Fibroblast of skin of abdomen (primary cell): ENCODE measurements at regions not wholly inside any gene's neighbourhood (a gene's known extent, or its start where the extent isn't known, plus 50 kb on each side); places are given as distances from the start of the nearest gene placed in this dataset.

Experiments used
- DNase-seq: peaks from one replicate; pipeline ENCODE4 v3.0.0-alpha.2; 2013

DNA sequence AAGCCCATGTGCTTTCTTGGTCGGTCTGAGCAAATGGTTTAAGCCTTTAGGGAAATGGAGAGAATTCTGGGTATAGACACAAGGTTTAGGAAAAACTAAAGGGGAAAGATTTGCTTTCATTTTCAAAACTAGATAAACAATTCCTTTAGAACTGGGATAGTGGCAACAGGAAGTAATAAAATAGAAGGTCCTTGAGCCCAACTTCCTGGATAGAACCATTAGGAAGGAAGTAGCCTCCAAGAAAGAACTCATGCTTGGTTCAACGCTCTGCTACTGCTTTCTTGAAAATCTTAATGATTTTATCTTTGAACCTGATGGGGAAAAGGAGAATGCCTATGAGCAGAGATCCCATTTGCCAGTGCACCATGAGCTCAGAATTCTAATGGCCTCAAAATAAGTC lies 147.0 kb upstream of the THRB start:
- no peak for DNase-seq

- no peak for DNase-seq
Observed at GRCh38 chr3:24645047-24645446, 150.4 kb upstream of the THRB start.

DNA sequence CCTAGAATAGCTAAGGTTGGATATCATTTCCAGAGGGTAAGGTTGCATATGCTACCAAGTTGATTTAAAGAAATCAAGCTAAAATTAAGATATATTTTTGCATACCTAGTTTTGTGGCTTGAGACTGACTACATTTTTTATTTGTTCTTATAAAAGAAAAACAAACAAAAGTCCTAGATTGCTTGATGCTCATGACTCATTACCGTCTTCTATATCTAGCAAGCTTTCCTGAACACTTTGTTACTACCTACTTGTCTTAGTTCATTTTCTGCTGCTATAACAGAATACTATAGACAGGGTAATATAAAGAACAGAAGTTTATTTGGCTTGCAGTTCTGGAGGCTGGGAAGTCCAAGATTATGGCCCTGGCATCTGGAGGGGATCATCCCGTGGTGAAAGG lies 152.1 kb upstream of the THRB start:
- DNase-seq, result no peak

DNA sequence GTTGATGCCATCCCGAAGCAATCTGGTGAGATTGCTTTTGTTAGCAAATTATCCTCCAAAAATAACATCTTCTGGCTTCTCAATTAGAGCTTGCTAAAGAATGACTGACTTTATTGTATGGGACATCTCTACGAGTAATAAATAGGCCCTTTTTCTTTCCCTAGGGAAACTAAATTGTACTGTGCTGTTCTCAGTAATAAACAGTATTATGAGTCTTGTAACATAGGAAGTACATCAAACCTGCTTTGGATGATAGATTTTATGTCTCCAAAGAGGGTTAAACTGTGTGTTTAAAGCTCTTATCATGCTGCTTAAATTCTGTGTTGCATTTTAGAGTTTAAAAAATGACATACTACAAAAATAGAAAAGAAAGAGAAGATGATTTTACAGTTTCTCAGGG lies 153.4 kb upstream of the THRB start:
- no peak for DNase-seq

DNA sequence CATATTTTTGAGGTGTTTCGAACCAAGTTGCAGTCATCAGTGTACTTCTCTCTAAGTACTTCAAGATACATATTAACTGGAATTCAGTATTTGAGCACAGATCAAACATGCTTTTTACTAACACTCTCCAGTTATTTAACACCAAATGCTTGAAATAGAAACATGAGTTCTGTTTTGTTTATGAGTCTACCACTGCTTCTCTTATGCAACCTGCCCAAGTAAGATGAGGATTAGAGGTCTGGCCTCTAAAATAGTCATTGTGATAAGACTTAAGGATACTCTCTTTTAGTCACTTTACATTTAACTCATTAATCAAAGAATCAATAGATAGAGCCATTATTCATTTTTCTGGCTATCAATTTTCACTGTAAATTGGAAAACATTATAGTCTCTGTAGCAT lies 156.2 kb upstream of the THRB start:
- DNase-seq, result no peak

- no peak for DNase-seq
Observed at GRCh38 chr3:24657870-24658510, 163.3 kb upstream of the THRB start.

DNA sequence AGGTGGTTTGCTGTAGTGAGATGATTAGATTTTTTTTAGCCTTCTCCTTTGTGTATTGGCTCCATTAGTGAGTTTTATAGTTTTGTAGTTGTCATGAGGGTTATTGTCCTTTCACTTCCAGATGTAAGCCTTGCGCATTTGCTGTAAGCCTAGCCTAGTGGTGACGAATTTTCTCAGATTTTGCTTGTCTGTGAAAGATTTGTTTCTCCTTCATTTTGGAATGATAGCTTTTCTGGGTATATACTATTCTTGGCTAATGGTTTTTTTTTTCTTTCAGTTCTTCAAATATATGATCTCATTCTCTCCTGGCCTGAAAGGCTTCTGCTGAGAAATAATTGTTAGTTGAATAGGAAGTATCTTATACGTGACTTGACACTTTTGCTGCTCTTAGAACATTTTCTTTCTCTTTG lies 166.5 kb upstream of the THRB start:
- DNase-seq, result no peak

DNA sequence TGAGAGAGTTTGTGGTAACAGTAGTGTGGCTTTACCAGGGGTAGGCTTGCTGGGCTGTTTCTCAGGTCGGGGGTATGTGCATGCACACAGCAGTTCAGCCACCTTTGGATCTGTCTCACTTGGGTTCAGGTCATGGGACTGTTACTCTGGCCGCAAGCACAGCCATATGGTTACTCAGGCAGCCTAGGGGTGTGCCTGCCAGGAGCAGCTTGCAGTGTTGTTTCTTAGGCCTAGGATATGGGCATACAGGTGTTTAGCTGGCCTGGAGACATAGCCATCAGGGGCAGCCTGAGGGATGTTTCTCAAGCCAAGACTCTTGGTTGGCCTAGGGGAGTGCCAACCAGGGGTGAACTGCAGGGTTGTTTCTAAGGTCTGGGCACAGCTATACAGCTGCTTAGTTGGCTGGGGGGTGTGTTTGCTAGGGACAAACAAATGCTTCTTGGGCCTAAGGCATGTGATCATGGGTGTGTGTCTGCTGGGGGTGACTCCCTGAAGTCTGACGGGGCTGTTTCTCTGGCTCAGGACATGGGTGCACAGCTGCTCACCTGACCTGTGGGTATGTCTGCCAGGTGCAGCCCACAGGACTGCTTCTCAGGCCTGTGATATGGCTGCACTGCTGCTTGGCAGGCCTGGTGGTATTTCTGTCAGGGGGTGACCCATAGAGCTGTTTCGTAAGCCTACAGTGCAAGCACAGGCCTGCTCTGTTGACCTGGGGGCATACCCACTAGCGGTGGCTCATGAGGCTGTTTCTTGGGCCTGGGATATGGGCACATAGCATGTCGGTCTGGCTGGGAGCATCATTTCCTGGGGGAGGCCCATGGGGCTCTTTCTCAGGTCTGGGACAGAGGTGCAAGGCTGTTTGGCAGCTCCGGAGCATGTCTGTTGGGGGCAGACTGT lies 168.0 kb upstream of the THRB start:
- no peak for DNase-seq

GRCh38 chr3:24663406-24663805 lies 168.8 kb upstream of the THRB start:
- no peak for DNase-seq

DNA sequence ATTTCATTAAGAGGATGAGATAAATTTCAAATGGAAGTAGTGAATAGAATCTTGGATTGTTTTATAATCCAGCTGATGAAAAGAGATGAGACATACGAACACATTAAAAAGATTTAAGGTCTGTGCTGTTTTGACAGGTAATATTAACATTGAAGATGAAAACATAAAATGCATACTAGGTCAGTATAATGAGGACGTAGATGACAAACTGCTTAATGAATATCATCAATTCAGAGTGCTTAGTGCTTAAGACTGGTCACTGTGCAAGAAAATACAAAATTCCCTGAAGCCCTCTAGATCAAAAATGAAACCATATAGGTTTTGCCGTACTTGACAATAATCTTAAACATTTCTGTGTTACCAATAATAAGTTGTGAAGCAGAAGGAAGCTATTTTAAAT lies 173.4 kb upstream of the THRB start:
- no peak for DNase-seq

GRCh38 chr3:24670871-24671270 lies 176.2 kb upstream of the THRB start:
- DNase-seq, result no peak

- no peak for DNase-seq
Observed at GRCh38 chr3:24673596-24673995, 178.9 kb upstream of the THRB start.

GRCh38 chr3:24674261-24674660 lies 179.6 kb upstream of the THRB start:
- no peak for DNase-seq

DNA sequence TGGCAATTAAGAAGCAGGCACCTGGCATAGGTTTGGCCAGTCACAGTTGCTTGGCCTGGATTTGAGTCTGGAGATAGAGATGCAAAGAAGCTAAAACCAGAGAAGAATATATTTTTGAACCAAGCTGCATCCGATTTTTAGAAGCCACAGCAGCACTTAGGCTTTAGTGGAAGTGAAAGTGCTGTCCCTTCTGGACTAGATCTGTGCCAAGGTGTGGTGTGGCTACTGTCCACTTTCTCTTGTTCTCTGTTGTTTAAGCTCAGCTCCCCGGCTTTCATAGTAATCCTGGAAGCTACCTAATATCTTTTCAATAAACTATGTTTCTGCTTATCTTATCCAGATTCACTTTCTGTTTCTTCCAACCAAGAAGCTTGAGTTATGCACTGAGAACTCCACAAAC lies 183.4 kb upstream of the THRB start:
- no peak for DNase-seq

DNA sequence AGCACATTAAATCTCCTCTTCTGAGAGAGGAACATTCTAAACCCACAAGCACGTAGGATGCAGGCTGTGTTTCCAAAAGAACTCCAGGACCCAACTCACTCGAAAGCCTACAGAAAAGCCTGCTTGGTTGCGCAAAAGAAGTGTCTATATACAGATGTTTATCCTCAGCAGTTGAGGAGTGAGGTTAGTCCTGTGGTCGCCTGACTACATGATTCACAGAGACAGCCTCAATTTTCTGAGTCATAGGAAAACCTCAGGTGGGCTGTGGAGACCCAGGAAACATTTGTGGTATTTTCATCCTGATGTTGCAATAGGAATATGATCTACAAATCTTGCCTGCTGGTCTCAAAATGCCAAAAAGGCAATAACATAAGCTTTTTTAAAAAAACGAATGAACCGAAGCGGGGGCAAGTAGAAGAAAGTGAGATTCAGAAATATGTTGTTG lies 183.8 kb upstream of the THRB start:
- DNase-seq, result peak; percentile 98

DNA sequence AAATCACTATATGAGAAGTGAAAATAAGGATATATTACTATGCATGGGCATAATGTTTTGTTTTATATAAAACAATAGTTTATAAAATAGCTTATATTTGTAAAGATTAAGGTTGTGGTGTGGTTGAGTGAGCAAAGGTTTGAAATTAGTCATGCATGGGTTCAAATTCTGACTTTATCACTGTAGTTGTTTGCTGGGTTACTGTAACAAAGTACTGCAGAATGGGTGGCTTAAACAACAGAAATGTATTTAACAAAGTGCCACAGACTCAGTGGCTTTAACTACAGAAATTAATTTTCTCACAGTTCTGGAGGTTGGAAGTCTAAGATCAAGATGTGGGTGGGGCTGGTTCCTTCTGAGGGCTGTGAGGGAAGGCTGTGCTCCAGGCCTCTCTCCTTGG lies 184.8 kb upstream of the THRB start:
- DNase-seq, result no peak

DNA sequence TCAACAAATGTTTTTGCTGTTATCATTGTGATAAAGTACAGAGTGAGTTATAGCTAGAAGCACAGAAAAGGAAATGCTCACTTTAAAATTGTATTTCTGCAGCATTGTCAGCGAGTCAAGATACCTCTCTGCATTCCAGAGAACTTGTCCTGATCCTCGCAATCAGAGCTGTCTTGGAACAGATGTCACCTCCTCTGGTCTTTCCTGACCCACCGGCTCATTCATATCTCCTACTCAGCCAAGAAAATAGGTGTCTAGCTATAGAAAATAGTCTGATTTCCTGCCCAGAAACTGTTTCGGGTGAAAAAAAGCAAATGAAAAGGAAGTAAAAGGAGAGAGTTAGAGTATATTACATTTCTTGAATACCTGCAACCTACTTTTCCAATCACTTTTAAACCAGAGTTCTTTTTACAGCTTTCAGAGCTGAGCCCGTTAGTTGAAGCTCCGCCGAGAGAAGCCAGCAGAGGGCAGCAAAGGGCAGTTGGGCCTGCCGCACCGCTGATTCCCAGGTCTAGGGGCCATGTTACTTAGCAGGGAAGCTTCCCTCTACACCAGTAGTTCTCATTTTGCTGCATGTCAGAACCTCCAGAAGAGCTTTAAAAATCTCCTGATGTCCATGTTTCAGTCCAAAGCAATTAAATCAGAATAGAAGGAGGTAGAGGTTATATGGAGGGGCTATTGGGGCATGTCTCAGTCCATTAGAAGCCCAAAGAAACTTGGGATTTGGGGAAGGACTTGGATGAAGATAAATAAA lies 185.7 kb upstream of the THRB start:
- peak; percentile 51 for DNase-seq

GRCh38 chr3:24682141-24682547 lies 187.5 kb upstream of the THRB start:
- DNase-seq, result peak; percentile 94

- peak; percentile 75 for DNase-seq
Observed at GRCh38 chr3:24683090-24683489, 188.4 kb upstream of the THRB start.

DNA sequence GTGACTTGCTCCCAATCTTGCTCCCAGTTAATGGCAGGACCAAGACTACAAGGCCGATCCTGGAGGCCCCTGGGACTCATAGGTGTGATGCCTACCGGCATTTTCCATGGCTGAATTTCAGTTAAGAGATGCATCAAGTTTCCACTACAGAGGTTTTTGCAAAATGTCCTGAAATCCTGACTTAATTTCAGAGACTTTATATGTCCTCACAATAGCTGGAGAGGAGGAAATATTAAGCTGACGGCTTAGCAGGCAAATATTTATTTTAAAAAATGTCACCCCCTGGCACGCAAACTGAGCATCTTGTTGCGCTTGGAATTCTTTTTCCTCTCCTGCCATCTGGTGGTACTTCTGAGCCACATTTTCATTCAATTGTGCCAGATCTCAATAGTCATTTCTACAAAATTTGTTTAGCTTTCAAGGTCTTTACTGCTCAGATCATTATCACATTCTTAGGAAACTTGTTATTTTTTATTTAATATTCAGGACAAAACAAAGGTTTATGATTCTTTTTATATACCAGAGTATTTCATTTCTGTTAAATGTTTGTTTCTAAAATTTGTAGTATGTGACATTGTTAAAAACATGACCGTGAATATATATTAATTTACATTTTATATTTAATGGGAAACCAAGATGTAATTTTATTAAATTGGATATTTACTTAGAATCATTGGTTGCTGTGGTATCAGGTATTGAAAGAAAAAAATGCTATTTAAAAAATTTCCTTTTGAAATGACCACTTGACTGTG lies 189.2 kb upstream of the THRB start:
- DNase-seq, result peak; percentile 75

DNA sequence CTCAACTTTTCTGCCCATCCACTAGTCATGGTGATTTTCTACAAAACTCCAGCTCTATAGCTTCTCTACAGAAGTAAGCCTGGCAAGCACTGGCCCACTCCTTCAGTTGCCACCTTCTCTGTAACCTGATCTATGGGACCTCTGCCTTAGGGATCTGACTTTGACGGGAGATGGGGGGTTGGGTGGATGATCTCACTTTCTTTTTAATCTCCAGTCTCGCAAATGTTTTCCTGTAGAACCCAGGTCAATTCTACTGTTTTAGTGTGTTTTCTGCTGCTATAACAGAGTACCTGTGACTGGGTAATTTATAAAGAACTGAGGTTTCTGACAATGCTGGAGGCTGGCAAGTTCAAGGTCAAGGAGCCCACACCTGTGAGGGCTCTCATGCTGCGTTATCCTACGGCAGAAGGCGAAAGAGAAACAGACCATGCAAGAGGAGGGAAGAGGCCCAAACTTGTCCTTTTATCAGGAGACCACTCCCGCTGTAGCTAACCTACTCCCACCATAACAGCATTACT lies 189.9 kb upstream of the THRB start:
- DNase-seq, result no peak

GRCh38 chr3:24686808-24687207 lies 192.2 kb upstream of the THRB start:
- DNase-seq, result peak; percentile 78
